Transverse colon (tissue), 4 donors: ENCODE measurements at regions not wholly inside any gene's neighbourhood (a gene's known extent, or its start where the extent isn't known, plus 50 kb on each side); places are given as distances from the start of the nearest gene placed in this dataset.

ENCODE experiments used
- EP300 ChIP-seq: sonication (generic); formaldehyde crosslinking; IDR thresholded peaks from one replicate; pipeline ENCODE4 v1.6.1; 2017; ENCODE audit warnings: antibody characterized with exemption, low read depth
- POLR2A ChIP-seq: fragments of 450-650 bp; IDR thresholded peaks from one replicate; pipeline ENCODE4 v1.6.1; 2016; ENCODE audit warnings: antibody characterized with exemption, mild to moderate bottlenecking, moderate library complexity
- POLR2AphosphoS5 ChIP-seq, 3 donors: sonication (generic); formaldehyde crosslinking; IDR thresholded peaks; one replicate each; pipeline ENCODE4 v1.6.1; 2016; ENCODE audit warnings: antibody characterized with exemption in 3 of 3
- TF ChIP-seq, protein P1 (sequence below), 5 experiments: fragments of 200-600 bp in 3 of 5; fragments of 450-650 bp in 2 of 5; sonication (generic) in 3 of 5; IDR thresholded peaks; 1 replicate in 2 of 5; 2 replicates in 3 of 5; pipeline ENCODE4 v1.5.1; 2016 to 2017; ENCODE audit warnings: antibody characterized with exemption in 5 of 5, inconsistent platforms in 3 of 5, mild to moderate bottlenecking in 2 of 5, moderate library complexity in 1 of 5

DNA sequence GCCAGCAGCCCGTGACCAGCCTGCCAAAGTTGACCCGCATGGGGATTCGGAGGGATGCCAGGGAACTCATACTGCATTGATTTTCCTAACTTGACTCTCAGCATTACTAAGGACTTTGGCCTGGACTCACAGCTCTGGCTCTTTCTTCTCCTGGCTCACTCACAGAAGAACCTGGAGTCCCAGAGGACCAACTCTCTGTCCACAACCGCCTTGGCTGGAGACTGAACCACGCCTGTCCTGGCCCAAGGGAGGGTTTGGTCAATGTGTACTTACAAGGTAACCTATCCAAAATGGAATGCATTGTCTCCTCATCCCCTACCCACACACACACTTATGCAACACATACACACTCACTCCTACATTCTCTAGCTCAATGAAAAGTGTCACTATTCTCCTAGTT, 135.6 kb upstream of the KLHL29 start:
- TF ChIP-seq POLR2A (no peak), POLR2AphosphoS5 (IDR thresholded peaks at IDR 0.05) (no peak), EP300 (no peak)
- TF ChIP-seq, protein P1, sequence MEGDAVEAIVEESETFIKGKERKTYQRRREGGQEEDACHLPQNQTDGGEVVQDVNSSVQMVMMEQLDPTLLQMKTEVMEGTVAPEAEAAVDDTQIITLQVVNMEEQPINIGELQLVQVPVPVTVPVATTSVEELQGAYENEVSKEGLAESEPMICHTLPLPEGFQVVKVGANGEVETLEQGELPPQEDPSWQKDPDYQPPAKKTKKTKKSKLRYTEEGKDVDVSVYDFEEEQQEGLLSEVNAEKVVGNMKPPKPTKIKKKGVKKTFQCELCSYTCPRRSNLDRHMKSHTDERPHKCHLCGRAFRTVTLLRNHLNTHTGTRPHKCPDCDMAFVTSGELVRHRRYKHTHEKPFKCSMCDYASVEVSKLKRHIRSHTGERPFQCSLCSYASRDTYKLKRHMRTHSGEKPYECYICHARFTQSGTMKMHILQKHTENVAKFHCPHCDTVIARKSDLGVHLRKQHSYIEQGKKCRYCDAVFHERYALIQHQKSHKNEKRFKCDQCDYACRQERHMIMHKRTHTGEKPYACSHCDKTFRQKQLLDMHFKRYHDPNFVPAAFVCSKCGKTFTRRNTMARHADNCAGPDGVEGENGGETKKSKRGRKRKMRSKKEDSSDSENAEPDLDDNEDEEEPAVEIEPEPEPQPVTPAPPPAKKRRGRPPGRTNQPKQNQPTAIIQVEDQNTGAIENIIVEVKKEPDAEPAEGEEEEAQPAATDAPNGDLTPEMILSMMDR (IDR thresholded peaks at IDR 0.05): no peak
